ENCODE measurements at regions not wholly inside any gene's neighbourhood (a gene's known extent, or its start where the extent isn't known, plus 50 kb on each side); places are given as distances from the start of the nearest gene placed in this dataset.

GRCh38 chr4:189302719-189303118 is 638.0 kb upstream of the FRG1 start:
- Histone ChIP-seq H3K4me1 (ENCODE audit: control insufficient read depth, insufficient read depth, low read length, poor library complexity, severe bottlenecking) (no peaks in the 10 kb centered on the region), H3K4me3 (ENCODE audit: extremely low read depth, insufficient read depth, low read length, poor library complexity, severe bottlenecking) (no peak overlapping the region), H3K36me3 (ENCODE audit: control insufficient read depth, insufficient read depth, low read length) (no peaks in the 10 kb centered on the region), H3K27ac (ENCODE audit: low read depth, low read length, severe bottlenecking) (no peak overlapping the region), H3K9me3 (ENCODE audit: control insufficient read depth, low read length) (no peaks in the 10 kb centered on the region)
- 74 to 92% methylated on average over 7 to 8 of the region's 8 CpGs for WGBS, 2 experiments (ENCODE audit: insufficient coverage in 2 of 2)

- Histone ChIP-seq H3K27ac (ENCODE audit: low read depth, low read length, severe bottlenecking) (no peak overlapping the region), H3K4me1 (ENCODE audit: control insufficient read depth, insufficient read depth, low read length, poor library complexity, severe bottlenecking) (no peaks in the 10 kb centered on the region), H3K9me3 (ENCODE audit: control insufficient read depth, low read length) (no peaks in the 10 kb centered on the region), H3K36me3 (ENCODE audit: control insufficient read depth, insufficient read depth, low read length) (no peaks in the 10 kb centered on the region), H3K4me3 (ENCODE audit: extremely low read depth, insufficient read depth, low read length, poor library complexity, severe bottlenecking) (no peak overlapping the region)
- WGBS, 2 experiments (ENCODE audit: insufficient coverage in 2 of 2) = no CpG with 5 or more reads among the region's 2 CpGs
These were observed 636.5 kb upstream of the FRG1 start for GRCh38 chr4:189304167-189304566.

- WGBS, 2 experiments (ENCODE audit: insufficient coverage in 2 of 2) = 100% methylated on average over 2 of the region's 2 CpGs; no CpG with 5 or more reads in 1 of the 2 experiments
- Histone ChIP-seq H3K4me1 (ENCODE audit: control insufficient read depth, insufficient read depth, low read length, poor library complexity, severe bottlenecking) (no peaks in the 10 kb centered on the region), H3K9me3 (ENCODE audit: control insufficient read depth, low read length) (no peaks in the 10 kb centered on the region), H3K27ac (ENCODE audit: low read depth, low read length, severe bottlenecking) (no peak overlapping the region), H3K36me3 (ENCODE audit: control insufficient read depth, insufficient read depth, low read length) (no peaks in the 10 kb centered on the region), H3K4me3 (ENCODE audit: extremely low read depth, insufficient read depth, low read length, poor library complexity, severe bottlenecking) (no peak overlapping the region)
These were observed 635.9 kb upstream of the FRG1 start for GRCh38 chr4:189304809-189305208.

GRCh38 chr4:189305500-189305899 is 635.2 kb upstream of the FRG1 start:
- WGBS, 2 experiments (ENCODE audit: insufficient coverage in 2 of 2) = 96 to 100% methylated on average over 2 to 3 of the region's 3 CpGs
- Histone ChIP-seq H3K4me1 (ENCODE audit: control insufficient read depth, insufficient read depth, low read length, poor library complexity, severe bottlenecking) (no peaks in the 10 kb centered on the region), H3K27ac (ENCODE audit: low read depth, low read length, severe bottlenecking) (no peak overlapping the region), H3K4me3 (ENCODE audit: extremely low read depth, insufficient read depth, low read length, poor library complexity, severe bottlenecking) (no peak overlapping the region), H3K36me3 (ENCODE audit: control insufficient read depth, insufficient read depth, low read length) (no peaks in the 10 kb centered on the region), H3K9me3 (ENCODE audit: control insufficient read depth, low read length) (no peaks in the 10 kb centered on the region)

- H3K27ac ChIP-seq (ENCODE audit: low read depth, low read length, severe bottlenecking) = no peak overlapping the region
- no peaks in the 10 kb centered on the region for H3K9me3 ChIP-seq (ENCODE audit: control insufficient read depth, low read length)
- WGBS, 2 experiments (ENCODE audit: insufficient coverage in 2 of 2) = 71 to 78% methylated on average over 1 of the region's 1 CpG
- no peaks in the 10 kb centered on the region for H3K36me3 ChIP-seq (ENCODE audit: control insufficient read depth, insufficient read depth, low read length)
- H3K4me1 ChIP-seq (ENCODE audit: control insufficient read depth, insufficient read depth, low read length, poor library complexity, severe bottlenecking) = no peaks in the 10 kb centered on the region
- no peak overlapping the region for H3K4me3 ChIP-seq (ENCODE audit: extremely low read depth, insufficient read depth, low read length, poor library complexity, severe bottlenecking)
These were observed 629.4 kb upstream of the FRG1 start for GRCh38 chr4:189311251-189311650.

GRCh38 chr4:189313064-189313463 is 627.6 kb upstream of the FRG1 start:
- no peak overlapping the region for H3K27ac ChIP-seq (ENCODE audit: low read depth, low read length, severe bottlenecking)
- H3K36me3 ChIP-seq (ENCODE audit: control insufficient read depth, insufficient read depth, low read length) = no peaks in the 10 kb centered on the region
- H3K4me1 ChIP-seq (ENCODE audit: control insufficient read depth, insufficient read depth, low read length, poor library complexity, severe bottlenecking) = no peaks in the 10 kb centered on the region
- H3K9me3 ChIP-seq (ENCODE audit: control insufficient read depth, low read length) = no peaks in the 10 kb centered on the region
- 81 to 90% methylated on average over 2 to 3 of the region's 4 CpGs for WGBS, 2 experiments (ENCODE audit: insufficient coverage in 2 of 2)
- H3K4me3 ChIP-seq (ENCODE audit: extremely low read depth, insufficient read depth, low read length, poor library complexity, severe bottlenecking) = no peak overlapping the region

- no peaks in the 10 kb centered on the region for H3K4me1 ChIP-seq (ENCODE audit: control insufficient read depth, insufficient read depth, low read length, poor library complexity, severe bottlenecking)
- no peak overlapping the region for H3K4me3 ChIP-seq (ENCODE audit: extremely low read depth, insufficient read depth, low read length, poor library complexity, severe bottlenecking)
- H3K36me3 ChIP-seq (ENCODE audit: control insufficient read depth, insufficient read depth, low read length) = no peaks in the 10 kb centered on the region
- H3K9me3 ChIP-seq (ENCODE audit: control insufficient read depth, low read length) = no peaks in the 10 kb centered on the region
- no peak overlapping the region for H3K27ac ChIP-seq (ENCODE audit: low read depth, low read length, severe bottlenecking)
- 91 to 95% methylated on average over 7 to 13 of the region's 24 CpGs for WGBS, 2 experiments (ENCODE audit: insufficient coverage in 2 of 2)
These were observed 626.7 kb upstream of the FRG1 start for GRCh38 chr4:189313861-189314513.

- H3K4me3 ChIP-seq (ENCODE audit: extremely low read depth, insufficient read depth, low read length, poor library complexity, severe bottlenecking) = no peak overlapping the region
- H3K4me1 ChIP-seq (ENCODE audit: control insufficient read depth, insufficient read depth, low read length, poor library complexity, severe bottlenecking) = no peaks in the 10 kb centered on the region
- H3K27ac ChIP-seq (ENCODE audit: low read depth, low read length, severe bottlenecking) = no peak overlapping the region
- no peaks in the 10 kb centered on the region for H3K36me3 ChIP-seq (ENCODE audit: control insufficient read depth, insufficient read depth, low read length)
- no peaks in the 10 kb centered on the region for H3K9me3 ChIP-seq (ENCODE audit: control insufficient read depth, low read length)
- 94 to 100% methylated on average over 1 to 3 of the region's 6 CpGs for WGBS, 2 experiments (ENCODE audit: insufficient coverage in 2 of 2)
These were observed 618.2 kb upstream of the FRG1 start for GRCh38 chr4:189322426-189322825.

- Histone ChIP-seq H3K27ac (ENCODE audit: low read depth, low read length, severe bottlenecking) (no peak overlapping the region), H3K9me3 (ENCODE audit: control insufficient read depth, low read length) (no peaks in the 10 kb centered on the region), H3K4me3 (ENCODE audit: extremely low read depth, insufficient read depth, low read length, poor library complexity, severe bottlenecking) (no peak overlapping the region), H3K36me3 (ENCODE audit: control insufficient read depth, insufficient read depth, low read length) (no peaks in the 10 kb centered on the region), H3K4me1 (ENCODE audit: control insufficient read depth, insufficient read depth, low read length, poor library complexity, severe bottlenecking) (no peaks in the 10 kb centered on the region)
- 95 to 100% methylated on average over 3 of the region's 3 CpGs for WGBS, 2 experiments (ENCODE audit: insufficient coverage in 2 of 2)
These were observed 598.8 kb upstream of the FRG1 start for GRCh38 chr4:189341881-189342280.

GRCh38 chr4:189355590-189355989 is 585.1 kb upstream of the FRG1 start:
- H3K9me3 ChIP-seq (ENCODE audit: control insufficient read depth, low read length) = no peaks in the 10 kb centered on the region
- H3K4me1 ChIP-seq (ENCODE audit: control insufficient read depth, insufficient read depth, low read length, poor library complexity, severe bottlenecking) = no peaks in the 10 kb centered on the region
- no peaks in the 10 kb centered on the region for H3K36me3 ChIP-seq (ENCODE audit: control insufficient read depth, insufficient read depth, low read length)
- H3K27ac ChIP-seq (ENCODE audit: low read depth, low read length, severe bottlenecking) = no peak overlapping the region
- no peak overlapping the region for H3K4me3 ChIP-seq (ENCODE audit: extremely low read depth, insufficient read depth, low read length, poor library complexity, severe bottlenecking)
- WGBS, 2 experiments (ENCODE audit: insufficient coverage in 2 of 2) = 88 to 93% methylated on average over 32 to 33 of the region's 33 CpGs

GRCh38 chr4:189362364-189362763 is 578.3 kb upstream of the FRG1 start:
- Histone ChIP-seq H3K9me3 (ENCODE audit: control insufficient read depth, low read length) (no peaks in the 10 kb centered on the region), H3K4me3 (ENCODE audit: extremely low read depth, insufficient read depth, low read length, poor library complexity, severe bottlenecking) (no peak overlapping the region), H3K36me3 (ENCODE audit: control insufficient read depth, insufficient read depth, low read length) (no peaks in the 10 kb centered on the region), H3K4me1 (ENCODE audit: control insufficient read depth, insufficient read depth, low read length, poor library complexity, severe bottlenecking) (no peaks in the 10 kb centered on the region), H3K27ac (ENCODE audit: low read depth, low read length, severe bottlenecking) (no peak overlapping the region)
- WGBS, 2 experiments (ENCODE audit: insufficient coverage in 2 of 2) = 94% methylated on average over 6 to 7 of the region's 7 CpGs
